DOHH2 (cell line): ENCODE measurements at regions not wholly inside any gene's neighbourhood (a gene's known extent, or its start where the extent isn't known, plus 50 kb on each side); places are given as distances from the start of the nearest gene placed in this dataset.

Experiments used
- H3F3A ChIP-seq: fragments of 200-600 bp; sonication (generic), shearing (Covaris generic); 2 replicates; pipeline ENCODE4 v1.6.0; 2016; ENCODE audit warnings: antibody characterized with exemption, mild to moderate bottlenecking; ENCODE audit not compliant: control insufficient read depth, insufficient read depth
- H3K27ac ChIP-seq: fragments of 200-600 bp; sonication (generic); 2 replicates; pipeline ENCODE4 v1.5.1; 2014; ENCODE audit warnings: low read depth, mild to moderate bottlenecking, low read length, moderate library complexity
- H3K27me3 ChIP-seq: fragments of 200-600 bp; sonication (generic); 2 replicates; pipeline ENCODE4 v1.6.1; 2014; ENCODE audit warnings: mild to moderate bottlenecking, low read length, mixed read lengths; ENCODE audit not compliant: control insufficient read depth
- H3K36me3 ChIP-seq: fragments of 200-600 bp; sonication (generic); 2 replicates; pipeline ENCODE4 v1.6.1; 2014; ENCODE audit warnings: mild to moderate bottlenecking, low read length, moderate library complexity, mixed read lengths; ENCODE audit not compliant: control insufficient read depth
- H3K4me1 ChIP-seq: fragments of 200-600 bp; sonication (generic); 2 replicates; pipeline ENCODE4 v1.6.1; 2014; ENCODE audit warnings: mild to moderate bottlenecking, low read length, mixed read lengths; ENCODE audit not compliant: control insufficient read depth
- H3K4me2 ChIP-seq: fragments of 200-600 bp; sonication (generic); 2 replicates; pipeline ENCODE4 v1.6.0; 2014; ENCODE audit warnings: mild to moderate bottlenecking, low read length, moderate library complexity
- H3K4me3 ChIP-seq: fragments of 200-600 bp; sonication (generic); 2 replicates; pipeline ENCODE4 v1.5.1; 2014; ENCODE audit warnings: mild to moderate bottlenecking, low read length, mixed read lengths
- H3K79me2 ChIP-seq: fragments of 200-600 bp; sonication (generic); 2 replicates; pipeline ENCODE4 v1.6.1; 2014; ENCODE audit warnings: mild to moderate bottlenecking, low read length, mixed read lengths; ENCODE audit not compliant: control insufficient read depth
- H3K9me2 ChIP-seq: fragments of 200-600 bp; sonication (generic); replicated peaks from 2 replicates; pipeline ENCODE4 v1.6.1; 2014; ENCODE audit warnings: mild to moderate bottlenecking, low read length, mixed read lengths; ENCODE audit not compliant: control insufficient read depth
- H3K9me3 ChIP-seq: fragments of 200-600 bp; sonication (generic); 2 replicates; pipeline ENCODE4 v1.6.1; 2014; ENCODE audit warnings: antibody characterized with exemption, low read length, mixed read lengths; ENCODE audit not compliant: control insufficient read depth, insufficient read depth
- H4K20me1 ChIP-seq: fragments of 200-600 bp; sonication (generic); 2 replicates; pipeline ENCODE4 v1.6.0; 2014; ENCODE audit warnings: low read depth, mild to moderate bottlenecking, antibody characterized with exemption, low read length, moderate library complexity; ENCODE audit not compliant: control insufficient read depth, insufficient read depth
- EZH2phosphoT487 ChIP-seq: fragments of 200-600 bp; sonication (generic); IDR thresholded peaks from 2 replicates; pipeline ENCODE4 v1.6.1; 2017; ENCODE audit warnings: borderline replicate concordance, mild to moderate bottlenecking, antibody characterized with exemption, low read length, moderate library complexity, mixed read lengths
- TF ChIP-seq, protein P1 (sequence below): fragments of 200-600 bp; sonication (generic); IDR thresholded peaks from one replicate; pipeline ENCODE4 v1.5.1; 2014; ENCODE audit warnings: antibody characterized with exemption, mild to moderate bottlenecking, low read depth, low read length; ENCODE audit not compliant: poor library complexity, severe bottlenecking

DNA sequence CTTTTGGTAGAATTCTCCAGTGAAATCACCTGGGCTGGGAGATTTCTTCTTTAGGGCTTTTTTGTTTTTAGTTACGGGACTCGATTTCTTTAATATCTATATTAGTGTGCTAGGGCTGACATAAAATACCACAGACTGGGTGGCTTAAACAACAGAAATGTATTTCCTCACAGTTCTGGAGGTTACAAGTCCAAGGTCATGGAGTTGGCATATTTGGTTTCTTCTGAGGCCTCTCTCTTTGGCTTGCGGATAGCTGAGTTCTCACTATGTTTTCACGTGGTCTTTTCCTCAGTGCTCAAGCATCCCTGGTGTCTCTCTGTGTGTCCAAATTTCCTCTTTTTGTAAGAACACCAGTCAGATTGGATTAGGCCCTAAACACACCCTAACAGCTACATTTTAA lies 208.5 kb upstream of the DTNA start:
- H3K79me2 ChIP-seq = no peaks in the 10 kb centered on the region
- H4K20me1 ChIP-seq = no peaks in the 10 kb centered on the region
- H3K36me3 ChIP-seq = no peaks in the 10 kb centered on the region

DNA sequence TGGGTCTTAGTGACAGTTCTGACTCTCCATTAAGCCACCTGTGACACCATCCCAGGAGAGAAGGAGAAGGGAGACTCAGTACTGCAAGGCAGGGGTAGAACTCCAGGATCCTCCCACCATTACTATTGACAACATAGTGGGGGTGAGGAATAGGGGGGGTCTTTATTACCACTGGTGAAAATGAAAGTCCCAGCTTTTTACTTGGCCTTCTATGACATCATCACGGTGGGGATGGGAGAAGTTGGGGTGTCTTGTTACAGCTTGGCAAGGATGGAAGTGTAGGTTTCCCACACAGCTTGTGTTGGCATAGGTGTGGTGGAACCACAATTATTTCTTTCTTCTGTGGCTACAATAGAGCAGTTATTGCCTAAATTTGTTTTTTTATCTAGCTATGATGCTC lies 203.9 kb upstream of the DTNA start:
- Histone ChIP-seq H3K9me3 (no peaks in the 10 kb centered on the region), H3K27ac (no peak overlapping the region), H3F3A (no peaks in the 10 kb centered on the region), H3K4me1 (no peaks in the 10 kb centered on the region), H3K36me3 (no peaks in the 10 kb centered on the region), H4K20me1 (no peaks in the 10 kb centered on the region), H3K4me2 (no peak overlapping the region), H3K27me3 (no peaks in the 10 kb centered on the region), H3K79me2 (no peaks in the 10 kb centered on the region), H3K9me2 (no peaks in the 10 kb centered on the region), H3K4me3 (no peak overlapping the region)
- no peak for TF ChIP-seq EZH2phosphoT487
- TF ChIP-seq, protein P1, sequence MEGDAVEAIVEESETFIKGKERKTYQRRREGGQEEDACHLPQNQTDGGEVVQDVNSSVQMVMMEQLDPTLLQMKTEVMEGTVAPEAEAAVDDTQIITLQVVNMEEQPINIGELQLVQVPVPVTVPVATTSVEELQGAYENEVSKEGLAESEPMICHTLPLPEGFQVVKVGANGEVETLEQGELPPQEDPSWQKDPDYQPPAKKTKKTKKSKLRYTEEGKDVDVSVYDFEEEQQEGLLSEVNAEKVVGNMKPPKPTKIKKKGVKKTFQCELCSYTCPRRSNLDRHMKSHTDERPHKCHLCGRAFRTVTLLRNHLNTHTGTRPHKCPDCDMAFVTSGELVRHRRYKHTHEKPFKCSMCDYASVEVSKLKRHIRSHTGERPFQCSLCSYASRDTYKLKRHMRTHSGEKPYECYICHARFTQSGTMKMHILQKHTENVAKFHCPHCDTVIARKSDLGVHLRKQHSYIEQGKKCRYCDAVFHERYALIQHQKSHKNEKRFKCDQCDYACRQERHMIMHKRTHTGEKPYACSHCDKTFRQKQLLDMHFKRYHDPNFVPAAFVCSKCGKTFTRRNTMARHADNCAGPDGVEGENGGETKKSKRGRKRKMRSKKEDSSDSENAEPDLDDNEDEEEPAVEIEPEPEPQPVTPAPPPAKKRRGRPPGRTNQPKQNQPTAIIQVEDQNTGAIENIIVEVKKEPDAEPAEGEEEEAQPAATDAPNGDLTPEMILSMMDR = no peak

More for the DNA sequence above, 208.5 kb upstream of the DTNA start:
- TF ChIP-seq, protein P1 = no peak
- no peak overlapping the region for H3K4me3 ChIP-seq
- H3K4me1 ChIP-seq = no peaks in the 10 kb centered on the region
- H3K9me3 ChIP-seq = no peaks in the 10 kb centered on the region
- H3K27me3 ChIP-seq = no peaks in the 10 kb centered on the region
- H3K4me2 ChIP-seq = no peak overlapping the region
- H3F3A ChIP-seq = no peaks in the 10 kb centered on the region
- H3K27ac ChIP-seq = no peak overlapping the region
- no peaks in the 10 kb centered on the region for H3K9me2 ChIP-seq

DNA sequence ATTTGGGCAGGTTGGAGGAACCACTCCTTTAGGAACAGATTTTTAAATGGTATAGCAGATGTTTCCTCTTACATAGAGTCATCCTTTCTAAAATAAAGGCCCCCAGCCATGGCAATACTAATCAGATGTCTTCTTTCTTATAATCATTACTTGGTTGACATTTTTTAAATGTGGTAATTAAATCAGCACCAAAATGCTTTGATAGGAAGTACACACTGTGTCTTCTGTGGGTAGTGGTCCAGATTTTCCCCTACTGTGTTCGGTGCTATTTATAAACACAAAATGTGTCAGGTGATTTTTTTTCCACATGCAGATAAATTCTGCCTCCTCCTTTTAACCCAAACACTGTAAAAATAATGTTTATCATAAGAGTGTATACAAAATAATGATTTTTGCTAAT lies 200.9 kb upstream of the DTNA start:
- no peaks in the 10 kb centered on the region for H4K20me1 ChIP-seq
- H3K9me2 ChIP-seq = no peaks in the 10 kb centered on the region
- H3K36me3 ChIP-seq = no peaks in the 10 kb centered on the region
- no peak overlapping the region for H3K4me2 ChIP-seq
- TF ChIP-seq, protein P1 = no peak
- TF ChIP-seq EZH2phosphoT487 = no peak
- H3K27ac ChIP-seq = no peak overlapping the region
- no peaks in the 10 kb centered on the region for H3F3A ChIP-seq
- no peak overlapping the region for H3K4me3 ChIP-seq
- H3K9me3 ChIP-seq = no peaks in the 10 kb centered on the region
- H3K79me2 ChIP-seq = no peaks in the 10 kb centered on the region
- no peaks in the 10 kb centered on the region for H3K4me1 ChIP-seq
- H3K27me3 ChIP-seq = no peaks in the 10 kb centered on the region
